NT2/D1 (cell line): ENCODE measurements at regions not wholly inside any gene's neighbourhood (a gene's known extent, or its start where the extent isn't known, plus 50 kb on each side); places are given as distances from the start of the nearest gene placed in this dataset.

ENCODE experiments used
- SUZ12 ChIP-seq: IDR thresholded peaks from 2 replicates; pipeline ENCODE4 v1.6.1; 2011; ENCODE audit not compliant: insufficient read length, insufficient read depth; ENCODE audit errors: extremely low read depth
- YY1 ChIP-seq: IDR thresholded peaks from 2 replicates; pipeline ENCODE4 v1.6.1; 2011; ENCODE audit not compliant: insufficient read length, insufficient read depth
- ZNF274 ChIP-seq: IDR thresholded peaks from 2 replicates; pipeline ENCODE4 v1.6.1; 2011; ENCODE audit warnings: mild to moderate bottlenecking, low read depth, low read length

- TF ChIP-seq ZNF274 (no peak), SUZ12 (no peak), YY1 (no peak)
Measured at GRCh38 chr2:156837635-156838370, 401.6 kb downstream of the GPD2 start.
